ENCODE measurements at regions not wholly inside any gene's neighbourhood (a gene's known extent, or its start where the extent isn't known, plus 50 kb on each side); places are given as distances from the start of the nearest gene placed in this dataset.

DNA sequence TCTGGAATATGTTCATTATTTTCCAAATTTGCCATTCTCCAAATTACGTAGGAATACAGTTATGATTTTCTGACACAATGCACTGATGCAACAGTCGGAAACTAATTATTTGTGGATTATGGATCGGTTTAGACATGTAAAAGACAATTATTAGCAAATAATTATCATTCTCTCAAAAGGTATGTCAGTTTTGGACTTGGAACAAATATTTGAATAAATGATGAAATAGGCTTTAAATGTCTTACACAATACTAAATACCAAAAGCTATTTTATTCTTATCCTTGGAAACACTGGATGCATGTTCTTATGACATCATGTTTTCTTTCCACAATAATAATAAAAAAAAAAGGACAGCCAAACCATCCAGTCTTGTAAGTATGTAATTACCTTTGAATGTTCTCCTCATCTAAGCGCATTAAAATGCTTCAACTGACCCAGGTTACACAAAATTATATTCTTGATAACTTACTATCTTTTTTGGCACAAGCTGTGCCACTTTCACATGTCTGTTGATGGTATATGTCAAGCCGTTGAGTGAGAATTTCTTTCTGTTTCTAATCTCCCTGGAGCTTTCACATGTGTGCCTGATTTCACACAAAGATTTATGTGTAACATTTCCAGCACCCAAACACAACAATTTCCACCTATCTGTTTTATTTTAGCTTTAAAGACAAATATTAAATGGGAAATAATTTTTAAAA lies 238.5 kb upstream of the ZNF385D start:
- TF ChIP-seq, protein P1, sequence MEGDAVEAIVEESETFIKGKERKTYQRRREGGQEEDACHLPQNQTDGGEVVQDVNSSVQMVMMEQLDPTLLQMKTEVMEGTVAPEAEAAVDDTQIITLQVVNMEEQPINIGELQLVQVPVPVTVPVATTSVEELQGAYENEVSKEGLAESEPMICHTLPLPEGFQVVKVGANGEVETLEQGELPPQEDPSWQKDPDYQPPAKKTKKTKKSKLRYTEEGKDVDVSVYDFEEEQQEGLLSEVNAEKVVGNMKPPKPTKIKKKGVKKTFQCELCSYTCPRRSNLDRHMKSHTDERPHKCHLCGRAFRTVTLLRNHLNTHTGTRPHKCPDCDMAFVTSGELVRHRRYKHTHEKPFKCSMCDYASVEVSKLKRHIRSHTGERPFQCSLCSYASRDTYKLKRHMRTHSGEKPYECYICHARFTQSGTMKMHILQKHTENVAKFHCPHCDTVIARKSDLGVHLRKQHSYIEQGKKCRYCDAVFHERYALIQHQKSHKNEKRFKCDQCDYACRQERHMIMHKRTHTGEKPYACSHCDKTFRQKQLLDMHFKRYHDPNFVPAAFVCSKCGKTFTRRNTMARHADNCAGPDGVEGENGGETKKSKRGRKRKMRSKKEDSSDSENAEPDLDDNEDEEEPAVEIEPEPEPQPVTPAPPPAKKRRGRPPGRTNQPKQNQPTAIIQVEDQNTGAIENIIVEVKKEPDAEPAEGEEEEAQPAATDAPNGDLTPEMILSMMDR (IDR thresholded peaks at IDR 0.05; ENCODE audit: low read length), result no peak
- no peak for TF ChIP-seq EZH2 (IDR thresholded peaks at IDR 0.05; ENCODE audit: borderline replicate concordance, low read length)
